NB4 (cell line): ENCODE measurements at regions not wholly inside any gene's neighbourhood (a gene's known extent, or its start where the extent isn't known, plus 50 kb on each side); places are given as distances from the start of the nearest gene placed in this dataset.

ENCODE experiments used
- DNase-seq: peaks from one replicate; pipeline ENCODE4 v3.0.0; 2010; ENCODE audit warnings: low read depth
- H3K4me3 ChIP-seq: one replicate; pipeline ENCODE4 v1.5.1; 2011; ENCODE audit warnings: mild to moderate bottlenecking, low read depth, low read length, moderate library complexity
- CTCF ChIP-seq: IDR thresholded peaks from one replicate; pipeline ENCODE4 v1.5.1; 2012; ENCODE audit warnings: low read depth, low read length
- MAX ChIP-seq: IDR thresholded peaks from 2 replicates; pipeline ENCODE4 v1.6.1; 2011; ENCODE audit warnings: low read depth, low read length
- MYC ChIP-seq: IDR thresholded peaks from 2 replicates; pipeline ENCODE4 v1.6.1; 2011; ENCODE audit warnings: low read depth, low read length
- POLR2A ChIP-seq: IDR thresholded peaks from 2 replicates; pipeline ENCODE4 v1.6.1; 2011; ENCODE audit warnings: mild to moderate bottlenecking; ENCODE audit not compliant: insufficient read length; ENCODE audit errors: extremely low read depth

DNA sequence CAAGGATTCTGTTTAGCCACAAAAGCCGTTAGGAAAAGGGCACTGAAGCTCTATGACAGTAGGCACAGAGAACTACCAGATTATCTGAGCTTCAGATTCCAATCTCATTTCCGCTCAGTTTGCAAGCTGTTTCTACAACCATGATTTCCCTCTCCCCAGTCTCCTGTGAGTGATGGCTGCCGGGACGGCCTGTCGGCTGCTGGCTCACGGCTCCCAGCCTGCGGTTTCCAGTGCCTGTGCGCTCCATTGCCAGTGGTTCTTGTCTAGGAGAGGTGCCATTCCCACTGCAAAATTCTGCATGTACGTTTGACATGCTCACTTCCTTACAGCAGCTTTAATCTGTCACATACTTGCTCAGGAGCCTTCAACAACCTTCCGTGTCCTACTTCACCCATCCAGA, 429.1 kb upstream of the FRG1 start:
- H3K4me3 ChIP-seq, result no peak overlapping the region
- TF ChIP-seq POLR2A, result no peak
- no peak for TF ChIP-seq MAX
- no peak for TF ChIP-seq MYC
- TF ChIP-seq CTCF, result no peak
- DNase-seq, result no peak

GRCh38 chr4:189513421-189513820, 427.3 kb upstream of the FRG1 start:
- DNase-seq, result no peak
- no peak for TF ChIP-seq MAX

DNA sequence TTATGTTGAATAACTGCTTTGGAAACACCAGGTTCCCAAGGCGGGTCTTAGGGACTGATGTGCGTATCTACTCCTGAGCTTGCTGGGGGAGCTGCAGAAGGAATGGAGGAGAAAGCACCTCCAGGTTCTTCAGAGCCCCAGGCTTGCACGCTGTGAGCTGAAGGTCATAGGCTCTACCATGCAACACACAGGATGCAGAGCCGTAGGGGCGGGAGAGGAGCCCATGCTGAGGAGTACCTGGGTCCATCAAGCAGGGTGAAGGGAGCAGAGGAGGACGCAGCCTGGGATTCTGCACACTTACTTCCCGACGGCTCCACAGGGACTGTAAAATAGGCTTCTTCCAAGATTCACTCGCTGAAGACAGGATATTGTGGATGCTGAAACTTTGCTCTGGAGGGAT, 426.5 kb upstream of the FRG1 start:
- no peak for TF ChIP-seq POLR2A
- TF ChIP-seq MYC, result no peak
- no peak for TF ChIP-seq MAX
- TF ChIP-seq CTCF, result no peak
- no peak for DNase-seq
- H3K4me3 ChIP-seq, result no peak overlapping the region

More at GRCh38 chr4:189513421-189513820, 427.3 kb upstream of the FRG1 start:
- no peak overlapping the region for H3K4me3 ChIP-seq

DNA sequence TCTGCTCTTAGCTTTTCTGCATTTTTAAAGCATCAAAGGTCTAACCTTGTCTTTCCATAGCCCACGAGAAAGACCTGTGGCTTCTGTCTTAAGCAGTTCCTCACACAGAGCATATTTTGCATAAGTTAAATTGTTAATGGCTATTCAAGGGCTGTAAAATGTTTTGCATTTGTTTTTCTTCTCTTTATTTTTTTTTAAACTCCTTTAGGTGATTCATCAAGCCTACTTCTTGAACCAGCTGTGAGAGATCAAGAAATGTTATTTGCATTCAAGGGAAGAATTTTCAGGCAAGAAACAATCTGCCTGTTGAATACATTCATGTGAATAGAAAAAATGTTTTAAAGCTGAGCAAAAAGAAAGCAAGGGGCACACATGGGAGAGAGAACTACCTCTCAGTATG, 423.8 kb upstream of the FRG1 start:
- TF ChIP-seq MAX, result no peak
- TF ChIP-seq POLR2A, result no peak
- no peak overlapping the region for H3K4me3 ChIP-seq
- no peak for DNase-seq

DNA sequence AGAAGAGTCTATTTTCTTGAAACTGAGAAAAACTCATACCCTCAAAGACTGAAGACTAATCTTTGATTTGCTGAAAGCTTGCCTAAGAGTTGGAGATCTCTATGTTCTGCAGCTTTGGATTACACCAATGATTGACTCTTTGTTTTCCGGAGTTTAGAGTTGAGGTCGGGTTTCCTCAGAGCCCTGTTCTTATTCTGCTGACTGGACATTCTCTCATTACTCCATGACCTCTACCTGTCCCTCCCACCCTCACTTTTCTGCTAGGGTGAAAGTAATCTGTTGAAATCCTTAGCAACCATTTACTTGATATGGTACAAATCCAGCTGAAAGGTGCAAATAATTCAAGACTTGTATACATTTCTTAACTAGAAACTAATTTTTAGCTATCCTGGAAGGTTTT, 421.5 kb upstream of the FRG1 start:
- no peak for DNase-seq
- no peak overlapping the region for H3K4me3 ChIP-seq
- TF ChIP-seq CTCF, result no peak
- TF ChIP-seq MYC, result no peak
- TF ChIP-seq MAX, result no peak
- no peak for TF ChIP-seq POLR2A

DNA sequence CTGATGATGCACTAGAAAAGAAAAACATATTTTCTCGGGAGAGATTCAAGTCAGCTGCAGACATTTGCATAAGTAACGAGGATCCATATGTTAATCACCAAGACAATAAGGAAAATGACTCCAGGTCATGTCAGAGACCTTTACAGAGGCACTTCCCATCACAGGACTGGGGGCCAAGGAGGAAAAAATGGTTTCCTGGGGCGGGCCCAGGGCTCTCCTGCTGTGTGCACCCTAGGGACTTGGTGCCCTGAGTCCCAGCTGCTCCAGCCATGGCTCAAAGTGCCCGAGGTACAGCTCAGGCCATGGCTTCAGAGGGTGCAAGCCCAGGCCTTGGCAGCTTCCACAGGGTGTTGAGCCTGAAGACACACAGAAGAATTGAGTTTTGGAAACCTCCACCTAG, 415.4 kb upstream of the FRG1 start:
- no peak for DNase-seq
- H3K4me3 ChIP-seq, result no peak overlapping the region
- TF ChIP-seq POLR2A (no peak), MYC (no peak), MAX (no peak), CTCF (no peak)

GRCh38 chr4:189530848-189531247, 409.8 kb upstream of the FRG1 start:
- H3K4me3 ChIP-seq, result no peak overlapping the region
- DNase-seq, result no peak
- TF ChIP-seq MAX (no peak), POLR2A (no peak), CTCF (no peak), MYC (no peak)
